GM19240 (cell line): ENCODE measurements at regions not wholly inside any gene's neighbourhood (a gene's known extent, or its start where the extent isn't known, plus 50 kb on each side); places are given as distances from the start of the nearest gene placed in this dataset.

ENCODE experiments used
- DNase-seq: peaks from one replicate; pipeline ENCODE4 v3.0.0; 2011; ENCODE audit warnings: low spot score; ENCODE audit not compliant: insufficient read length

DNA sequence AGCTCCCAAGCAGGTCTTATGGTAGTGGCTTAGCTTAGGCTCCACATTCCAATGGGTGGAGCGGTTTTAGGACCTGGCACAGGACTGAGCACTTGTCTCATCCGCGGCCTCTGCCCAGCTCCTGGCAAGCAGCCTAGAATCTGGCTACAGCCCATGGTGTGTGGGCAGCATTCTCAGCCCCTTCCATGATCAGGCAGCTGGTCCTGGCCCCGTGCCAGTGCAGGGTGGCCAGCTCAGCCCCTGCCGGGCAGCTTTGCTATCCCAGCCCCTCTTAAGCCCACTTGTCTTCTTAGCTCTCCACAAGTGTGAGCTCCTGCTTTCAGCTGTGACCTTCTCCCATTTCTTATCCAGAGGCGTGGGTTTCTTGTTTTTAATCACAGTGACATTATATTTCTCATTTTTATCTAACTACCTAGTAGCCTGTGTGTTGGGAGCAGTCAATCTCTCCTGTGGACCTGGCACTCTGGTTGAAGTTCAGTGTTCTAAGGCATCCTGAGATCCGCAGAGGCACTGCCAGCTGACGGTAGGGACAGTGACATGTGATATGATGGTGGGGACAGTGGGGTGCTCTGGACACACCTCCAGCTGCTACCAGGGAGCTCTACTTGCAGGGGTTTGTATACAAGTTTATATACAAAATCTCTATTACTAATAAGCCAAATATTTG lies 84.5 kb upstream of the PRNP start:
- no peak for DNase-seq

- no peak for DNase-seq
Measured at GRCh38 chr20:4600308-4601014, 85.8 kb upstream of the PRNP start.

DNA sequence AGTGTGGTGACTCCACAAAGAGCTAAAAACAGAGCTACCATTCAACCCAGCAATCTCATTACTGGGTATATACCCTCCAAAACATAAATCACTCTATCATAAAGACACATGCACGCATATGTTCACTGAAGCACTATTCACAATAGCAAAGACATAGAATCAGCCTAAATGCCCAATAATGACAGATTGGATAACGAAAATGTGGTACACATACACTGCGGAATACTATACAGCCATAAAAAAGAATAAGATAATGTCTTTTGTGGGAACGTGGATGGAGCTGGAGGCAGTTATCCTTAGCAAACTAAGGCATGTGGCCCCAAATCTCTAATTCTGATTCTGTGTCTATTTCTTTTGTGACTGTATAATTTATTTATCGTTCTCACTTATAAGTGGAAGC lies 89.0 kb upstream of the PRNP start:
- DNase-seq = no peak

GRCh38 chr20:4593149-4593525 lies 93.1 kb upstream of the PRNP start:
- no peak for DNase-seq

DNA sequence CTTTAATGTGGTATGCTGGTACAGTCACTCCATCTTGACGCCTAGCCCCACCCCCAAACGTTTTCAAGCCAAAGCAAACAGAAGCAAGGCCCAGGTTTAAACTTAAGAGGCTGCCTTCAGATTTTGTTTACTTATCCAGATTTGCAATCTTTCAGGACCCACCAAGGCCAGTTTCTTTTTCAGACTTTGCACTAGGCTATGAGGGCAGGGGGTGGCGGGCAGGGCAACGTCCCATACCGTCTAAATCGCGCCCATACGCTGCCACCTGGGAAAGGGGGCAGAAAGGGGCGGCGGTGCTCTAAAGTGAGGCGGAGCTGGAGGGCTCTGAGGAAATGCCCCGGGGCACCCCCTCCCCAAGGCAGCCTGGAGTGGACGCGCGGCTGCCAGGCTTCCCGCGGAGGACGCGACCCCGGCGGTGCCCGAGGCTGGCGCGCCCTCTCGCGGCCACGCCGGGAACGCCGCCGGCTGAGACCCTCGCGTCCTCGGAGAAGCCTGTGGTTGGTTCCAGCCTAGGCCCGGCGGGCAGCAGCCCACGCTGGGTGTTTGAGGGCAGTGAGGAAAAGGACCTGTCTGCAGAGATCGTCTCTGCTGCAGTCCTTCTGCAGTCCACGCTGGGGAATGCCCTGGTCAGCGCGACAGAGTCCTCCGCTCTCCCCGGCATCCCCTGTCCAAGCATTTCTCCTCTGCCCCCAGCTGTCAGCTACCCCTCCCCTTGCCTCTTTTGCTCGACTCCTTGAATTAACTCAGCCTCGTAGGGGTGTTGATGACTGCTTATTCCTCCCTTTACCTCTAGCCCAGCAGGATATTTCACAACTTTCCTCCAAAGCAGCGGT lies 93.7 kb upstream of the PRNP start:
- DNase-seq = peak; percentile 38

GRCh38 chr20:4591975-4592315 lies 94.3 kb upstream of the PRNP start:
- no peak for DNase-seq

DNA sequence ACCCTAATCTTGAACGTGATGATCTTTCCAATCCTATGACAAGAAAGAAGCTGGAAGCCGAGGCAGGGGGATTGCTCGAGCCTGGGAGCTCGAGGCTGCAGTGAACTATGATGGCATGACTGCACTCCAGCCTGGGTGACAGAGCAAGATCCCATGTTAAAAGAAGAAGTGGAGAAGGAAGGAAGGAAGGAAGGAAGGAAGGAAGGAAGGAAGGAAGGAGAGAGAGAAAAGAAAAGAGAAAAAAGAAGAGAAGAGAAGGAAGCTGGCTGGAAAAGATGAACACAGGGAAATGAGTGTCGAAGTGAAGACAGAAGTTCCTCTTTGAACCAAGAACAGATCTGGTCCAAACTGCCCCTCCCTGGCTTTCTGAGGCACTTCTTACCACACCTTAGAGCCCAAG lies 100.5 kb upstream of the PRNP start:
- DNase-seq = no peak

DNA sequence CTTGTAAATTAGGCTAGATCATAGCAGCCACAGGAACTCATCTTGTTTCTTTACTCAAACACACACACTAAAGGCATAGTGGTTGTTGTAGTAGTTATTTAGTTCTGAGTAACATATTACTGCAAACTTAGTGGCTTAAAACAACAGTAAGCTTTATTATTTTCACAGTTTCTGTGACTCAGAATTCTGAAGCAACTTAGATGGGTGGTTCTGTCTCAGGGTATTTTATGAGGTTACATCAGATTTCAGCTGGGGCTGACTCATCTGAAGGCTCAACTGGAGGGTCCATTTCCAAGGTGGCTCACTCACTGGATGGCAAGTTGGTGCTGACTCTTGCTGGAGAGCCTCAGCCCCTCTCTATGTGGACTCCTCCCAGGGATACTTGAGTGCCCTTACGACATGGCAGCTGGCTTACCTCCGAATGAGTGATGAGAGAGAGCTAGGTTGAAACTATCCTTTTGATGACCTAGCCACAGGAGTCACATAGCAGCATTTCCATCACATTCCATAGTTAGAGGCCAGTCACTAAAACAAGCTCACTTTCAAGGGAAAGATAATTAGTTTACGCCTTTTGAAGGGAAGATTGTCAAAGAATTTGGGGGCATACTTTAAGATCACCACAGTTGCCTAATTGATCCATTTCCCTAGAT lies 101.0 kb upstream of the PRNP start:
- DNase-seq = no peak

GRCh38 chr20:4584510-4584909 lies 101.7 kb upstream of the PRNP start:
- DNase-seq = no peak

DNA sequence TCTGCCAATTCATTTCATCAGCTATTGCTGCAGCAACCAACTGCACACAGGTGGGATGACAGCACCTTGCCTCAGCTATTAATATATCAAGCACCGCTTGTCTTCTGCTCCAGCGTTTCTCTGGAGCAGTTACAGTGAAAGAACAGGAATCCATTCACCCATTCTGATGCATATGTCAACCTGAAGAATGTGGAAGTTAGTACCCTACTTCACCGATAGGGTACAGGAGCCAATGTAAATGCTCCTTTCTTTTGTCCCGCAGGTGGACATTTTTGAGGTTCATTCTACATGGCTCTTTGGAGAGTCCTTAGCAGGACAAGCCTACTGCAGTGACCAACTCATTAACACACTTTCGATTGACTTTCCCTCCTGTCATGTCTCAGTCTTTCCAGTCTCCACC lies 104.4 kb upstream of the PRNP start:
- no peak for DNase-seq

DNA sequence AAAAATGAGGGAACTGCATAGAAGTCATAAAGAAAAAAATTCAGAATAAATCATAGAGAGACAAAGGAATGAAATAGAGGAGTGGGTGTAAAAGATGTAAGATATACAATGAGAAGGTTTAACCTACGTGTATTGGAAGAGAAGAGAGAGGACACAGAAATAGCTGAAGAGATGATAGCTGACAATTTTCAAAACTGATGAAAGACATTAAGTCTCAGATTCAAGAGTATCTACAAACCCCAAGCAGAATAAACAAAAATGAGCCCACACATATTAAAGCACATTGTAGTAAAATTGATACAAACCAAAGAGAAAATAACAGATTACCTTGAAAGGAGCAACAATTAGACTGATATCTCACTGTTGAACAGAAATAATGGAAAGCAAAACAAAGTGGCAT lies 107.9 kb upstream of the PRNP start:
- DNase-seq = no peak

- DNase-seq = no peak
Measured at GRCh38 chr20:4574356-4574690, 111.9 kb upstream of the PRNP start.

- no peak for DNase-seq
Measured at GRCh38 chr20:4573564-4574355, 112.5 kb upstream of the PRNP start.

DNA sequence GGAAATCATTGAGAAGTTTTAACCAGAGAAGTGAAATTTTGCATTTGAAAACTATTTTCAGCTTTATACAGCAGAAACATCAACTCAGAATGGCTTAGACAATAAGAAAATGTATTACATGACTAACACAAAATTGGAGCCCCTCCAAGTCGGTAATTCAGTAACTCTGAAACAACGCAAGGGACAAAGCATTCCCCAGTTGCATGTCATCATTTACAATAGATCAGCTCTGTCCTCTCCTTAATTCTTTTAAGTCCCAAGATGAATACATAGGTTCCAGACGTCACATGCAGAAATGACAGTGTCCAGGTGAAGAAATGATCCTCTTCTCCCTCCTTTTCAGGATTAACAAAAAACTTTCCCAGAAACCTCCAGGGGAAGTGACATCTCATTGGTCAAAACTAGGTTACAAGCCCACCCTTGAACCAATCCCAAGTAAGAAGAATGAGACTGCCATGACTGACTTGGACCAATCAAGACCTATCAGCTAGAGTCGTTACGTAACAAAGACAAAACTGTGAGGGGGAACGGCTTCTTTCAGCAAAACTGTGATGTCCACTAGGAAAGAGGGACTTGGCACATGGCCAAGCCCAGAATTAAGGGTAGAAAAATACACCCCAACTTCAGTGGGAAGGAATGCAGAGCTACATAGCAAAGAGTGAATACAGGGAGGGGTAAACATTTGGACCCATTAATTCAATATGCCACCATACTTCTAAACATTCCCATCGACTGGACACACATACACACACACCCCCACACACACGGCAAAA lies 114.3 kb upstream of the PRNP start:
- no peak for DNase-seq

DNA sequence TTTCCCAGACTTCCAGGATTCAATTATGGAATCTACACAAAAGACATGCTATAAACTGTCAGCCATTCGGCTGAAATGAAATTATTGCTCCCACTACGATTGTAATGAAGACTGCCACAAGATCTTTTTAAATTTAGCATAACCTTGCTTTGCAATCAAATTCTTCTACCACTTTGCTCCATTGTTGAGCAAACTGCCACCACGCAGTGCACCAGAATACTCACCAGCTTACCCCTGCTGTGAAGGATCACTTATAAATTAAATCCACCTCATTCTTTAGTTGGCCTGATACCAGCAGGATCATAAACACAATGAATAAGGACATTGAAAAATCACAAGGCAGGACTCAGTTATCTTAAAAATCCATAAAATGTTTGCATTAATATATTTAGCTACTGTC lies 116.4 kb upstream of the PRNP start:
- DNase-seq = no peak

DNA sequence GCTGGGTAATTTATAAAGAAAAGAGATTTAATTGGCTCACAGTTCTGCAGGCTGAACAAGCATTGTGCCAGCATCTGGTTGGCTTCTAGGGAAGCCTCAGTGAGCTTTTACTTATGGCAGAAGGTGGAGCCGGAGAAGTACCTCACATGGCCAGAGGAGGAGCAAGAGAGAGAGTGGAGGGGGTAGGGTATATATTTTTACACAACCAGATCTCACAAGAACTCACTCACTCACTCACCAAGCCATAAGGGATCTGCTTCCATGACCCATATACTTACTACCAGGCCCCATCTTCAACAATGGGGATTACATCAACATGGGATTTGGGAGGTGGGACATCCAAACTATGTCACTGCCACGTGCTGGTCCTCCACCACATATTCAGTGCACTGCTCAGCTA lies 117.2 kb upstream of the PRNP start:
- no peak for DNase-seq

GRCh38 chr20:4568361-4568959 lies 117.8 kb upstream of the PRNP start:
- DNase-seq = no peak

DNA sequence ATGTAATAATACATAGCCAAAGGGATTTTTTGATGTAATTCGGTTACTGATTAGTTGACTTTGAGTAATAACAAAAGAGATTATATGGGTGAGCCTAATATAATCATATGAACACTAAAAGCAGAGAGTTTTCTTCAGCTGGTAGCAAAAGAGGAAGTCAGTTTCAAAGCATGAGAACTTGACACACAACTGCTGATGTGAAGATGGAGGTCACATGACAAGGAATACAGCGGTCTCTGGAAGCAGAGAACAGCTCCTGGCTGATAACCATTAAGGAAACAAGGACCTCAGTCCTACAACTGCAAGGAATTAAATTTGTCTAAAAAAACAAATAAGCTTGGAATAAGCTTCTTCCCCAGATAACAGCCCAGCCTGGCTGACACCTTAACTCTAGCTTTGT lies 119.1 kb upstream of the PRNP start:
- no peak for DNase-seq

- DNase-seq = no peak
Measured at GRCh38 chr20:4563534-4563933, 122.7 kb upstream of the PRNP start.

- DNase-seq = no peak
Measured at GRCh38 chr20:4563031-4563430, 123.2 kb upstream of the PRNP start.
